B cell (primary cell): ENCODE measurements at regions not wholly inside any gene's neighbourhood (a gene's known extent, or its start where the extent isn't known, plus 50 kb on each side); places are given as distances from the start of the nearest gene placed in this dataset.

Experiments used
- ATAC-seq: fragments of 200-7000 bp; cut with Tn5 transposase; one replicate; pipeline ENCODE4 v1.10.0; 2021; ENCODE audit warnings: low read depth, mild to moderate bottlenecking, moderate number of reproducible peaks, moderate library complexity
- CTCF ChIA-PET: fragments of 350-600 bp; sonication (Branson Sonifier 250); formaldehyde crosslinking; loops from one replicate; lab custom pipeline; 2021; ENCODE audit warnings: antibody characterized with exemption, inconsistent platforms; lab: Charles Lee
- POLR2A ChIA-PET: fragments of 350-600 bp; sonication (Branson Sonifier 250); formaldehyde crosslinking; loops from one replicate; lab custom pipeline; 2021; ENCODE audit warnings: antibody characterized with exemption; lab: Charles Lee
- DNase-seq: peaks from one replicate; pipeline ENCODE4 v3.0.0; 2013
- H2AFZ ChIP-seq: 2 replicates; pipeline ENCODE4 v1.6.1; 2012; ENCODE audit warnings: mild to moderate bottlenecking, low read depth, low read length; ENCODE audit not compliant: insufficient read depth, poor library complexity, severe bottlenecking
- H3K27ac ChIP-seq, 2 donors: 1 replicate in 1 of 2; 2 replicates in 1 of 2; pipeline ENCODE4 v1.5.1; 2012 to 2013; ENCODE audit warnings: low read length in 2 of 2, mild to moderate bottlenecking in 2 of 2, moderate library complexity in 1 of 2
- H3K27me3 ChIP-seq, 4 experiments: fragments of 200-600 bp in 1 of 4; sonication (generic) in 1 of 4; replicated peaks in 1 of 4; 1 replicate in 2 of 4; 2 replicates in 2 of 4; pipeline versions ENCODE4 v1.6.1 to v1.7.0; 2013 to 2016; ENCODE audit warnings: low read length in 3 of 4, mild to moderate bottlenecking in 2 of 4, mixed read lengths in 1 of 4, moderate library complexity in 1 of 4; ENCODE audit not compliant: insufficient read depth in 4 of 4, control insufficient read depth in 3 of 4; ENCODE audit errors: control extremely low read depth in 1 of 4
- H3K36me3 ChIP-seq, 2 experiments: replicated peaks in 1 of 2; 1 replicate in 1 of 2; 2 replicates in 1 of 2; pipeline versions ENCODE4 v1.6.1 to v1.7.1; 2013; ENCODE audit warnings: low read length in 1 of 2; ENCODE audit not compliant: insufficient read depth in 2 of 2, control insufficient read depth in 1 of 2; ENCODE audit errors: control extremely low read depth in 1 of 2, extremely low read depth in 1 of 2
- H3K4me1 ChIP-seq, 2 donors: fragments of 200-600 bp in 1 of 2; sonication (generic) in 1 of 2; 1 replicate in 1 of 2; 2 replicates in 1 of 2; pipeline versions ENCODE4 v1.5.1 to v1.6.1; 2013 to 2017; ENCODE audit warnings: low read length in 2 of 2; ENCODE audit not compliant: control insufficient read depth in 2 of 2, insufficient read depth in 2 of 2
- H3K4me2 ChIP-seq: replicated peaks from 2 replicates; pipeline ENCODE3; 2012; ENCODE audit warnings: mild to moderate bottlenecking, low read depth, low read length; ENCODE audit not compliant: poor library complexity, severe bottlenecking
- H3K4me3 ChIP-seq, 5 experiments: fragments of 200-600 bp in 1 of 5; sonication (generic) in 1 of 5; 1 replicate in 3 of 5; 2 replicates in 2 of 5; pipeline versions ENCODE4 v1.5.1 to v1.7.0; 2011 to 2016; ENCODE audit warnings: low read length in 4 of 5, mild to moderate bottlenecking in 4 of 5, low read depth in 2 of 5, control low read depth in 1 of 5, moderate library complexity in 1 of 5; ENCODE audit not compliant: insufficient read depth in 1 of 5; ENCODE audit errors: control extremely low read depth in 1 of 5, extremely low read depth in 1 of 5
- H3K79me2 ChIP-seq: fragments of 200-600 bp; sonication (generic); one replicate; pipeline ENCODE4 v1.6.0; 2016; ENCODE audit warnings: low read length; ENCODE audit not compliant: control insufficient read depth, insufficient read depth
- H3K9ac ChIP-seq: fragments of 200-600 bp; sonication (generic); 2 replicates; pipeline ENCODE4 v1.6.1; 2017; ENCODE audit warnings: mild to moderate bottlenecking, low read length, moderate library complexity
- H3K9me3 ChIP-seq, 3 donors: one replicate each; pipeline versions ENCODE4 v1.6.1 to v1.7.1; 2013; ENCODE audit warnings: low read length in 2 of 3; ENCODE audit not compliant: control insufficient read depth in 2 of 3, insufficient read depth in 1 of 3; ENCODE audit errors: control extremely low read depth in 1 of 3
- H4K20me1 ChIP-seq: 2 replicates; pipeline ENCODE4 v1.6.0; 2012; ENCODE audit warnings: mild to moderate bottlenecking, low read length; ENCODE audit not compliant: insufficient read depth, control insufficient read depth, poor library complexity, severe bottlenecking
- H3K27ac Mint-ChIP-seq: one replicate; pipeline ENCODE4 v1.8.0; 2021; ENCODE audit warnings: mixed read lengths
- H3K27me3 Mint-ChIP-seq: one replicate; pipeline ENCODE4 v1.8.0; 2021; ENCODE audit warnings: mixed read lengths
- H3K4me1 Mint-ChIP-seq: one replicate; pipeline ENCODE4 v1.8.0; 2021; ENCODE audit warnings: mixed read lengths
- H3K4me3 Mint-ChIP-seq: one replicate; pipeline ENCODE4 v1.8.0; 2021; ENCODE audit warnings: mixed read lengths
- H3K9me3 Mint-ChIP-seq: one replicate; pipeline ENCODE4 v1.8.0; 2022; ENCODE audit warnings: mixed read lengths; ENCODE audit not compliant: insufficient read depth
- EZH2 ChIP-seq: IDR thresholded peaks from 2 replicates; pipeline ENCODE4 v1.6.1; 2012; ENCODE audit warnings: borderline replicate concordance, low read depth, mild to moderate bottlenecking, moderate library complexity, low read length; ENCODE audit not compliant: insufficient read depth, poor library complexity, severe bottlenecking
- WGBS: methylation state at CpG from one replicate; pipeline ENCODE4 v1.1.5; 2013; ENCODE audit warnings: missing lambda C conversion rate; ENCODE audit not compliant: insufficient coverage; 5-methylcytosine and 5-hydroxymethylcytosine counted together
- intact Hi-C: fragments of 100-400 bp; cut with micrococcal nuclease; formaldehyde crosslinking; loops from one replicate; pipeline ENCODE4 v1.10.0; 2022
- TF ChIP-seq, protein P1 (sequence below): fragments of 200-600 bp; IDR thresholded peaks from one replicate; pipeline ENCODE4 v1.8.0; 2022; ENCODE audit warnings: antibody characterized with exemption, mild to moderate bottlenecking

DNA sequence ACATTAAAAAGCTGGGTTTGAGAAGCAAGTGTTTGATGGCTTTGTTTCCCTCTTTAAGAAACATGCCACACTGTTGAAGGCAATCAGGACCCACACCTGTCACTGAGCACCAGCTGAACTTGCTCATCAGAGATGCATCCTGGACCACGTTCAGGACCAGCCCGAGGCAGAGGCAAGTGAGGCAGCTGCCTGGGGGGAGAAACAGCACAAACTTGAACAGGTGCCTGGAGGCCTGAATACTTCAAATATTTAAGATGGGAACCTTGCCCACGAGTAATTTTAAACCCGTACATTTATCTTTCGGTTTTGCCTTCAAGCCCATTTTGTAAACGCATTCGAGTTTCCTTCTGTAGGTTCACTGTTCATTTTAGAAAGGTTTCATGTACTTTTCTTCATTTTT lies 421.3 kb downstream of the NYAP2 start:
- Histone ChIP-seq H3K27ac (no peak overlapping the region), H2AFZ (no peak overlapping the region), H3K4me1 (no peaks in the 10 kb centered on the region), H4K20me1 (no peaks in the 10 kb centered on the region), H3K4me3 (no peak overlapping the region), H3K36me3 (no peaks in the 10 kb centered on the region), H3K9ac (no peak overlapping the region), H3K79me2 (no peaks in the 10 kb centered on the region), H3K9me3 (peaks cover 0 to 13% (median 0%) of the 10 kb centered on the region in 3 donors), H3K4me2 (no peak overlapping the region), H3K27me3 (no peaks in the 10 kb centered on the region)
- POLR2A ChIA-PET, result no interaction called here
- Mint-ChIP-seq H3K9me3 (peaks cover 2% of the 10 kb centered on the region), H3K4me3 (no peak overlapping the region), H3K27me3 (no peaks in the 10 kb centered on the region), H3K27ac (no peak overlapping the region), H3K4me1 (no peaks in the 10 kb centered on the region)
- intact Hi-C loops, result no loop called here
- ATAC-seq, result no peak
- CTCF ChIA-PET, result no interaction called here
- TF ChIP-seq, protein P1, sequence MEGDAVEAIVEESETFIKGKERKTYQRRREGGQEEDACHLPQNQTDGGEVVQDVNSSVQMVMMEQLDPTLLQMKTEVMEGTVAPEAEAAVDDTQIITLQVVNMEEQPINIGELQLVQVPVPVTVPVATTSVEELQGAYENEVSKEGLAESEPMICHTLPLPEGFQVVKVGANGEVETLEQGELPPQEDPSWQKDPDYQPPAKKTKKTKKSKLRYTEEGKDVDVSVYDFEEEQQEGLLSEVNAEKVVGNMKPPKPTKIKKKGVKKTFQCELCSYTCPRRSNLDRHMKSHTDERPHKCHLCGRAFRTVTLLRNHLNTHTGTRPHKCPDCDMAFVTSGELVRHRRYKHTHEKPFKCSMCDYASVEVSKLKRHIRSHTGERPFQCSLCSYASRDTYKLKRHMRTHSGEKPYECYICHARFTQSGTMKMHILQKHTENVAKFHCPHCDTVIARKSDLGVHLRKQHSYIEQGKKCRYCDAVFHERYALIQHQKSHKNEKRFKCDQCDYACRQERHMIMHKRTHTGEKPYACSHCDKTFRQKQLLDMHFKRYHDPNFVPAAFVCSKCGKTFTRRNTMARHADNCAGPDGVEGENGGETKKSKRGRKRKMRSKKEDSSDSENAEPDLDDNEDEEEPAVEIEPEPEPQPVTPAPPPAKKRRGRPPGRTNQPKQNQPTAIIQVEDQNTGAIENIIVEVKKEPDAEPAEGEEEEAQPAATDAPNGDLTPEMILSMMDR, result no peak
- no peak for TF ChIP-seq EZH2
- WGBS, result 92% methylated on average over 5 of the region's 7 CpGs
- DNase-seq, result no peak

DNA sequence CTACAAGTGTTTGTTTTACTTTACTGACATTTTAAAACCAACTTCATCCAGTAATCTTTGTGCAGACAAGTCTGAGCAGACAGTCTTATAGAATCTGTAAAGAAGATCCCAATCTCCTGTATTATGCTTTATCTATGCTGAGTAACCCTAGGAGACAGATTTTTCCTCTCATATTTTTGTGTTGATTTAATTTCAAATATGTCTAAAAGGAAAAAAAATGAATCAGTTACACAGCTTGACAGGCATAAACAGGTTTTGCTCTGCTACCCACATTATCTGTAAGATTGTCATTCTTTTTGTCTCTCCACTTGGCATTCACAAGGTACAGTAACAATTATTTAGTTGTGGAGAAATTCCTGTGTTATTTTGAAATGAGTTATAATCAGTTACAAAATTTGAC lies 415.0 kb downstream of the NYAP2 start:
- no peaks in the 10 kb centered on the region for H3K9me3 ChIP-seq
- ChIA-PET POLR2A (no interaction called here), CTCF (no interaction called here)
- no peak overlapping the region for H3K4me2 ChIP-seq
- no peaks in the 10 kb centered on the region for H4K20me1 ChIP-seq
- no peak overlapping the region for H2AFZ ChIP-seq
- H3K4me3 ChIP-seq, result no peak overlapping the region
- TF ChIP-seq, protein P1, result no peak
- TF ChIP-seq EZH2, result no peak
- Mint-ChIP-seq H3K4me3 (no peak overlapping the region), H3K27me3 (no peaks in the 10 kb centered on the region), H3K4me1 (no peaks in the 10 kb centered on the region), H3K9me3 (peaks cover 2% of the 10 kb centered on the region), H3K27ac (no peak overlapping the region)
- DNase-seq, result no peak
- no peak overlapping the region for H3K9ac ChIP-seq
- H3K36me3 ChIP-seq, result no peaks in the 10 kb centered on the region
- intact Hi-C loops, result no loop called here
- H3K27me3 ChIP-seq, result no peaks in the 10 kb centered on the region
- no peak overlapping the region for H3K27ac ChIP-seq
- no peak for ATAC-seq
- H3K79me2 ChIP-seq, result no peaks in the 10 kb centered on the region
- no peaks in the 10 kb centered on the region for H3K4me1 ChIP-seq
